ENCODE measurements at regions not wholly inside any gene's neighbourhood (a gene's known extent, or its start where the extent isn't known, plus 50 kb on each side); places are given as distances from the start of the nearest gene placed in this dataset.

DNA sequence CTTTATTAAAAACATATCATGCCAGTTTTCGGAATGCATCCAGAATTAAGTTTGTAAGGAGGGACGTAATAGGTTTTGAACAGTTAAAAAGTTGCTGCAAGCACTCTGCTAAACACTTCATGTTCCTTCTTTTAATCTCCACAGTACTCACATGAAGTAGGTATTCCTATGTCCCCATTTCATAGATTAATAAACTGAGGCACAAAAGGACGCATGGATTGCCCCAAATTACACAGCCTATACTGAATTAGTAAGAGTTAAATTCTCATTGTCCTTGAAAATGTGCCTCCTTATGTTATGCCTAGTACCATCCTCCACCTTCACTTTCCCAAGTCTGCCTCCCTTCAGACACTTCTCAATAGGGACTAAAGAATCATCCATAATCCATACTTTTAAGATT, 358.9 kb upstream of the ATP5MC3 start:
- DNase-seq: no peak

DNA sequence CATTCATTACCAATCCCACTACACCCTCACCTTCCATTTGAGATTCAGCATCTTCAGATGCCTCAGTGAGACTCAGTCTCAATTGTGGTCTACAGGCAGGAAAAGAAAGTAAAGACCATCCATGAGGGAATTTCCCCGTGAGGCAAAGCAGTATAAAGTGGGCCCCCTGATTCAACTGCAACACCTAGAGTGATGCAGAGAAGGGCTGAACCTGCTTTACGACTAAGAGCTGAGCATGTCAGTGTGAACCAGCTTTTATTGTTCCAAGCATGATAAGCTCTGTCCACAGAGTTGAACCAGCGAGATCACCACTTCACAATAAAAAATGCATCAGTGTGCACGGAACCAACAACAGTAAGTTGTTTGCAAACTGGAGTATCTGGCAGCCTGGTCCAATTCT, 357.6 kb upstream of the ATP5MC3 start:
- DNase-seq: no peak

DNA sequence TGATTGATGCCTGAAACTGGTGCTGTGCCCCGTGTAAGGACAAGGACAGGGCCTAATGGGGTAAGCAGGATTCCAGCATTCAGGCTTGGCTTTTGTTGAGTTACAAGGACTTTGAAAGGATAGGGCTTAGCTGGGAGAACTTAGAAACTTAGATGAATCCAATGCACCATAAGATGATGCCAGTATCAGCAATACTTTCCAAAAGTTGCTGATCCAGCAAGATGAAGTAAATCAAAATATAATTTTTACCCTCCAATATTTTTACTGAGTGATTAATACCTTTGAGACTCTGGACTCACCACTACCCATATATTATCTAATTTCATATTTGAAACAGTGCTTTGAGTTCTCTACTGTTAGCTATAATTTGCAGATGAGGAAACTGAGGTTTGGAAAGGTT, 354.5 kb upstream of the ATP5MC3 start:
- DNase-seq: no peak

DNA sequence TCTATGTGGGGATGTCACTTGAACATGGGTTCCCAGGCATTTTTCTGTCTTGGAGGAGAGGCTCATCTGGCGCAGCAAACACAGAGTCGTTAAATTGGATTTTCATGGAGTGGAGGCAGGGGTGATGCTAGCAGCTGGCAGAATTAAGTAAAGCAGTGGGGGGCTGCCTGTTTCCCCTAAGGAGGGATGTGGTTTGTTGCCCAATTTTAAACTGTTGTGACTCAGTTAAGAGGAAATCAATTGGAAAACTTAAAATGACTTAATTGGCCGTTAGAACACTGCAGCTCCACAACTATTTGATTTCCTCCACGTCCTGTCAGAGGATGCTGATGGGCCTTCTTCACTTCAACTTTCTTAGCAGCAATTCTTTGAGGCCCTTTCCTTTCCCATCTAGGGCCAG, 354.1 kb upstream of the ATP5MC3 start:
- DNase-seq: no peak

DNA sequence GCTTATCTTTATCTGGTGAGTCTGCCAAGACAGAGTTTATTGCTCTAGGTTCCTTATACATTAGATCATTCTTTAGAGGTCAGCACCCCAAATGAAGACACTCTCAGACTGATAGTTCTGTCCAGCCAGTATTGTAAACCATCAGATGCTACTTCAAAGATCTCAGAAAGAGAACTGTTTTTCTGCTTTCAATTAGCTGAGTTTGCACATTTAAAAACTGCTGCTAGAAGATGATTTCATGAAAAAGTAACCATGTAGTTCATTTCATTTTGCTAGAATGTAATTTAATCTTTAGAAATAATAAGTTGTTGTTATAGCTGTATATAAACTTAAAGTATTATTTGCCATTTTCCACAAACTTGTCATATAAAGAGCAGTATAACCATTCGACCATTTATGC, 344.5 kb upstream of the ATP5MC3 start:
- no peak for DNase-seq

DNA sequence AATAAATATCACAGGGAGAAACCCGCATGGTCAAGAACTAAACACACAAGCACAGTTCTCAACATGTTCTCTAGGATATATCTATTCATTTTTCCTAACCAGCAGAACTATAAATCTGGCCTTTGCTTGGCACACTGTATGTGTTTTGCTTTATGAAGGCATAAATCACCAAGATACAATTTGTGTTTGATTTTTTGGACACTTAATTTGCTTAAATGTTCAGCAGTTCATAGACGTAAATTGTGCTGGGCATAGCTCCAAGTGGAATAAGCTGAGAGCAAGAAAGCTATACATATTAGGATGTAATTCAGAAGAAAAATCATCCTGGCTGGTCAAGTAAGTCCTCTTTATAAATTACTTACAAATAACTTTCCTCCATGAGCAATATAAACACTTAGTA, 341.5 kb upstream of the ATP5MC3 start:
- DNase-seq: no peak

DNA sequence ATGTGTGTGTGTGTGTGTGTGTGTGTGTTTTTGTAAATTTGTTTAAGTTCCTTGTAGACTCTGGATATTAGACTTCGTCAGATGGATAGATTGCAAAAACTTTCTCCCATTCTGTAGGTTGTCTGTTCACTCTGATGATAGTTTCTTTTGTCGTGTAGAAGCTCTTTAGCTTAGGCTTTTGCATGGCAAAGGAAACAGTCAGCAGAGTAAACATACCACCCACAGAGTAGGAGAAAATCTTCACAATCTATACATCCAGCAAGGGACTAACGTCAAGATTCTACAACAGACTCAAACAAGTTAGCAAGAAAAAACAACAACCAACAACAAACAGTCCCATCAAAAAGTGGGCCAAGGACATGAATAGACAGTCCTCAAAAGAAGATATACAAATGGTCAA, 336.7 kb upstream of the ATP5MC3 start:
- DNase-seq: no peak

DNA sequence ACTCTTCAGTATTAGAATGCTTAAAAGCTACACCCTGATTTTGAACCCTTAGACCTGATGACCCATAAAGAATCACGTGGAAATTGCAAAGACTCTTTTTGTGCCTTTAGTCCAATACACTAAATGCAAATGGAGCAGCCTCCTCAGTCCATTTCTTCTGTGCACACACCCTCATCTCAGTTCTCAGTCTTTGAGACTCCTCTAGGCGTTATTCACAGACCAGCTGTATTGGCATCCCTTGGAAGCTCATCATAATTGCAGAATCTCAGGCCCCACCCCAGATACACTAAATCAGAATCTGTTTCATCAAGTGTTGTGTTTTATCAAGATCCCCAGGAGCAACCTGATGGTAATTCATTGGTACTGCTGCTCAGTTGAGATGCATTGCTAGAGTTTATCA, 335.0 kb upstream of the ATP5MC3 start:
- no peak for DNase-seq

DNA sequence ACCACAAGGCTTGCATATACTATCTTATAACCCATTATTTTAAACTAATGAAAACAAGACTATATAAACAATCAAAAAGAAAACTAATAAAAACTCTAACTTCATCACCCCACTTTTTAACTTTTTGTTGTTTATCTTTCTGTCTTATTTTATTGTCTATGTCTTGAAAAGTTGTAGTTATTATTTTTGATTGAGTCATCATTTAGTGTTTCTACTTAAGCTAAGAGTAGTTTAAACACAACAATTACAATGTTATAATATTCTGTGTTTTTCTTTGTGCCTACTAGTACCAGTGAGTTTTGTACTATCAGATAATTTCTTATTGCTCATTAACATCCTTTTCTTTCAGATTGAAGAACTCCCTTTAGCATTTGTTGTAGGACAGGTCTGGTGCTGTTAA, 318.7 kb upstream of the ATP5MC3 start:
- DNase-seq: no peak

DNA sequence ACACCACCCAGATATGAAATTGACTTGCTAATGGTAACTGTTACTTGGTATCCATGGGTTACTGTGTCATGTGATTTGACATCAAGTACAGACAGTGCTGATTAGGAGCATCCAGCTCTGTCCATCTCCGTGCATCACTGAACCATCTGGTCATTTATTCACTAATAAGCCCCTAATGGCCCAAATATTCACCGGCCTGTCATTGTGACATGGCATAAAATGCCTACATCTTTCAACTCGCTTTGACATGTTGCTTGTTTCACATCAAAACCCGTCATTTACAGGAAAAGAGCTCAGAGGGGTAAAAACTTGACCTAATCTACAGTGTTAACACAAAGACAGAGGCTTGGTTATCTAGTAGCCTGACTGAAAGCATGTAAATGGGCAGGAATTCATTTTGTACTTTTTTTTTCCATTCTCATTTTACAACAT, 308.9 kb upstream of the ATP5MC3 start:
- DNase-seq: no peak

DNA sequence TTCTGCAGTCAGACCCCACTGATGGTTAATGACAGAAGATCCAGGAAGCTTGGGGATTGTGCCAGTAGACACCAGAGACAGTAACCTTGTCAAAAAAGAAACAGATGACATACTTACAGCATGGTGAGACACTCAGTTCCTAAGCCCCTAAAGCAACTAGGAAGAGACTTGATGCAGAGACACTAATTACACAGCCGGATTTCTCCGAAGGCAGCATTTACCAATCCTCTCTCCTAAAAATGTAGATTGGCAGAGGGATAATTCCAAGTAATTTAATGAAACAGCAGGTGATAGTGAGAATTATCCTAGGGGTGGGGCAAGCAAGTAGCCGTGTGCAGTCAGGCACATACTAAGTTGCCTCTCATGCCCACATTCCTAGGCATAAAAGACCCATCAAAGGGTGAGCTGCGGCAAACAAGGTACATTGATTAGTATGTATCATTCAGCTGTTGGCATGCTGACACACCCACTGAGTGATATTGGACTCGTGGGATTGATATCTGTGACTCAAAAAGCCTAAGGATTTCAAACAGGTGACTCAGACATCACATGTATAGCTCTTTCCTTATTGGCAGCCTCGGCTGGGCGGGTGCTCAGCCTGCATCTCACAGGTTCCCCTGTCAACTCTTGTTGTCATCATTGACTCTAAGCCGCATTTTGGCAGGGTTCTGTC, 296.7 kb upstream of the ATP5MC3 start:
- DNase-seq: no peak

DNA sequence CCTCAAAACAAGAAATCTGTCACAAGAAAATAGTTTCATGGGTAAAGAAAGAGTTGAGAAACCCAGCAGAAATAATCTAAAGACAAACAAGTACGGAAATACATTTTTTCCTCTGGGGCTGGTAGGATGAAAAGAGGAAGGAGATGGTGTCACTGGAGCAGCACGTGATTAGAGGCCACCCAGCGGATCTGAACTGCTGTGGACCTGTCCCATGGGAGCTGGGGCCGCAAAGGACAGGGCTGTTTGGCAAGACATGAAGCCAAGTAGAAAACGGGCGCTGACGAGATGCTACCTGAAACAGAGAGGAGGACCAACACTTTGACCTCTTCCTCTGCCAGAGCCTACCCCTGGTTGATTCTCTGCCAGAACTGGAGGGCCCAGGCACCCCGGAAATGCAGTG, 295.4 kb upstream of the ATP5MC3 start:
- no peak for DNase-seq

DNA sequence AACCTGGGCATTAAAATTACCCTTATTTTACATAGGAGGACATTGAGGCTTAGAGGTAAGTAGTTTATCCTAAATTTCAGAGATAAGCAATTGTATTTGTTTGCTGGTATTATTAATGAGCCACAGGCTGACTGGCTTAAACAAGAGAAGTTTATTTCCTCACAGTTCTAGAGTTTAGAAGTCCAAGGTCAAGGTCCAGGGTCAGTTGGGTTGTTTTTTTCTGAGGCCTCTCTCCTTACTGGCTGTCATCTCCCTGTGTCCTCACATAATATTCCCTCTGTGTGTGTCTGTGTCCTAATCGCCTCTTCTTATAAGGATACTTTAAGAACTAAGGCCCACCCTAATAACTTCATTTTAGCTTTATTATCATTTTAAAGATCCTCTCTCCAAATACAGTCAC, 294.9 kb upstream of the ATP5MC3 start:
- no peak for DNase-seq

DNA sequence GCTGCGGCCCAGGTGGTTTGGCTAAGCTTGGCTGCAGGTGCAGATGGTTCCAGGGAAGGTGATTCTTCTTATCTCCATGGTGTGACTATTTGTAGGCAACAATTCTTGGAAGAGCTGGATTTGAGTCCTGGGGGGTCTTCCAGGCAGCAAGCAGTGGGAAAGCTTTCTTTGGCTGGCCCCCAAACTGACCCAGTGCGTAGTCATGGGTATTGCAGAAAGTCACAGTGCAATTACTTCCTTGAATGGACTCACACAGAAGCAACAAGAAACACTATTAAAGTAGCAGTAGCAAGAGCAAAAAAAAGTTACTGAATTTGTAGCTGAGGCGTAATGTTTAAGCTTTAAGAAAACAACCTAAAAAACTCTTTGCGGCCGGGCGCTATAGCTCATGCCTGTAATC, 293.6 kb upstream of the ATP5MC3 start:
- DNase-seq: no peak

DNA sequence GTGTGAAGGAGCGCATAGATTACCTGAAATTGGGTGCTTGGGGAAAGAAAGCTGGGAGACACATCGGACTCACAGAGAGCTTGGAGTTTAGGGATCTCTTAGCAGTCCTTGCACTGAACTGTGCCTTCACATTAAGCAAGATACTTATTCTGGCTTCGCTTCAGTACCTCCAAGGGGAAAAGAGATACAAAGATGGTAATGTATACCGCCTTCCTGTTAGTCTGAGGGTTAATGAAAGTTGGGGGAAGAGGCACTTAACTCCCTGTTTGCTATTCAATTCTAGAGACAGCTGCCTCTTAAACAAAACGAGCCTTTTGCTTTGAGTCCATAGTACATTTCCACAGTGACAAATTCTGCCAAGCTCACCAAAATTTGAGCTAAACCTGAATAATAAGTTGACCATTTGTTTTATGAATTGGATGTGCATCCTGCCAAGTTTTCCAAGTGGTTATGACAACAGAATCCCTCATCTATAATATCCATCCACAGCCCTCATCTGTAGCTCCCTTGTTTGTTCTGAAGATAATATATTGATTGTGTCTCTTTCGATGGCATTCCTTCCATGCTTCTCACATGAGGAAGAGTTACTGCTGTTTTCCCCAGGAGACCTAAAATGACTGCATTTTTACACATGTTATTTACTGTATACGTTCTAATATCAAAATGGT, 287.1 kb upstream of the ATP5MC3 start:
- DNase-seq: no peak

DNA sequence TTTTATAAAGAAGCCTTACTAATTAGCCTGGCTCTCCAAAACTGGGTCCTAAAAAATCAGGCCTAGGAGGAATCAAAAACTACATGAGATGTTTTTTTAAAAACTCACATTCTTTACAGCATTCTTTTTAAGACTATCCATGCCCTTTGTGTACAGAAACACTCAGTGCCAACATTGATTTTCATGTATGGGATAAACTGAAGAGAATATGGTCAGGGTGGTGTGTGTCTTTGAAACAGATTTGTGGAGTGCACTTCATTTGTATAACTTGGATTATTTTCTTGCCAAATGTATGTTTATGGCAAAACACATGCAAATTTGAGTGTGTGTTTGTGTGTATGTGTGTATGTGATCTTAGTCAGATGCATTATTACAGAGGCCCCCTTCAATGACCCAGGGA, 283.6 kb upstream of the ATP5MC3 start:
- DNase-seq: no peak

DNA sequence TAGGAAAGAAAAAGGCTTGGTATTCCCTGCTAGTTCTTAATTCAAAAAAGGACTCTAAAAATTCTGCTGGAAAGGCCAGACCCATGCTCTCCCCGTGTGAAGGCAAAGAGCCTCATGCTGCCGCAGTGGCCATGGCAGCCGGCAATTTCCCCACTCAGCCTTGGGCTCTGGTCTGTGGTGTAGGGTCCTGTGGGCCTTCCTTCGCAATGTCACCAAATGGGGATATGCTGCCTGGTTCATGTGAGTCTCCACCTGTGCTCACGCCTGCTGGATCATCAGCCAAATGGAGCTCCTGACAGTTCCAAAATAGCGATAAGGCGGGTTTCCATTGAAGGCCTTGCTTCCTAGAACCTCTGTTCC, 282.8 kb upstream of the ATP5MC3 start:
- no peak for DNase-seq

DNA sequence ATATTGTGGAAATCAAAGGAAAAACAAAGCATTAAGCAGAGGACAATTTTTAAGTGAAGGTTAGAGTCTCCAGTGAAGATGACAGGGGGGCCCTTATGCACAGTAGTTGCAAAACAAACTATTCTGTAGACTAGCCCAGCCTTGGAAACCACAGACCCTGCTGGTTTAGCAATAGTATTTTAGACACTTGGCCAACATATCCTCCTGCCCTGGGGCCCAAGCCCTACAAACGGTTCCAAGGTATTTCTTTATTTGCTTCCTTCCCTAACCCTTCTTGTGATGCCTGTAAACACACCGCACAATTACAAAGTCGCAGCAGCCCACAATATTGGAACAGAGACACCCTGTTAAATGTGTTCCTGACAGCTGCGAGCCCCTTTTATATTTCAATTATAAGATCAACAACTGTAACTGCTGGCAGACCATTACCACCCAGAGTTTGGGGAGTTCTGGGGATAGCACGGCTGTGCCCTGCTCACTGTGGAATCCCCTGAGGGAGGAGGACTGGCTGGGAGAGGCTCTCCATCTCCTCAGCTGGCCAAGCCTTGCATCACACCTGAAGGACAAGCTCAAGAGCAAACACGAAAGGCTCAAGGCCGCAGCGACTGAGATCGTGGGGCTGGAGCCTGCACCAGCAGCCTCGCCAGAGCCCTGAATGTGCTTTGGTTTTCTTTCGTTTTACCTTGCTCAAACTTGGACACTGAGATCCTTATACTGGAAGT, 282.2 kb upstream of the ATP5MC3 start:
- no peak for DNase-seq

DNA sequence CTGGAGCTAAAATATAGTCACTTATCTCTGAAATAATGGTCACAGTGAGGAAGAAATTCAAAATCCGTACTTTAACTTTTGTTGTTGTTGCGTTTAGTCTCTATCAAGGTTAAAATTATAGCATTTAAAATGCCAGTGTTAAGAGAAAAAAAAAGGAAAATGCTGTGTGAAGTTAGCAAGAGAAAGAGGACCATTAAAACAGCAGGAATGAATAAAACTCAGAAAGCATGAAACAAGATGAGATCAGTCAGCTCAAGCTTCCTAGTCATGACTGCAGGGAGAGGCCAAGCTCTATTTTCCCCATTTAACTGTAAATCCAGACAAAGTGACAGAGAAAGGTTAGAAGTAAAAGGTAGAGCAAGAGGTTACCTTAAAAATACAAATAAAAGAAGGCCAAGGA, 281.7 kb upstream of the ATP5MC3 start:
- no peak for DNase-seq

DNA sequence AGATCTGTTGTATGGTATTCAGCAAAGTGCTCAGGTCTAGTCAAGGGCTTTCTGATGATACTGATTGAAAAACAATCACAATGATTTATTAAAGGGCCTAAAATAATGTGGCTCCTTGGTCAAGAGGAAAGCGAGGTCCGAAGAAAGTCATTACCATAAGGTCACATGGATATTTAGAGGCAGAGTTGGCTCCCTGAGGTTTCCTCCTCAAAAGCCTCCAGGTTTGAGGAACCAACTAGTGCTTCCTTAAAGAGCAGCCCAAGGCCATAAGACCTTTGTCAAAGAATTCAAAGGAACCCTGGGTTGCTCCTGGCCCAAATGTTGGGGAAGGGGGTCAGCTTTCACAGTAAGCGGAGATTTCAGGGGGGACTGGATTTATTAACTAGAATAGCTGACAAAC, 280.7 kb upstream of the ATP5MC3 start:
- DNase-seq: no peak

DNA sequence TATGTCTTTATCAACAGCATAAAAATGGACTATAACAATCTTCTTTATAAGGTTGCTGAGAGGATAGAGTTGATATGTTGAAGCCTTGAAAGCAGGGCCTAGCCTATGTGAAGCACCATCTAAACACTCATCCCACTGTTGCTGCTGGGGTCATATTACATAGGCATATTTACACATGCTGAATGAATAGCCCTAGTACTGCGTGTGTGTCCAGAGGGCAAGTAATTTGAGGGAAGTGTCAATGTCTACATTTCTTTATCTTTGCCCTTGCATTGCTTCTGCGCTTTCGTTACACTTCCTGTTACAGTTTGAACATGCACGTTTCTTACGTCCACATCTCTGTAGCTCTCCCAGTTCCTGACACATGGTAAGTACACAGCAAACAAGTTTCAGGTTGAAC, 280.3 kb upstream of the ATP5MC3 start:
- DNase-seq: no peak

DNA sequence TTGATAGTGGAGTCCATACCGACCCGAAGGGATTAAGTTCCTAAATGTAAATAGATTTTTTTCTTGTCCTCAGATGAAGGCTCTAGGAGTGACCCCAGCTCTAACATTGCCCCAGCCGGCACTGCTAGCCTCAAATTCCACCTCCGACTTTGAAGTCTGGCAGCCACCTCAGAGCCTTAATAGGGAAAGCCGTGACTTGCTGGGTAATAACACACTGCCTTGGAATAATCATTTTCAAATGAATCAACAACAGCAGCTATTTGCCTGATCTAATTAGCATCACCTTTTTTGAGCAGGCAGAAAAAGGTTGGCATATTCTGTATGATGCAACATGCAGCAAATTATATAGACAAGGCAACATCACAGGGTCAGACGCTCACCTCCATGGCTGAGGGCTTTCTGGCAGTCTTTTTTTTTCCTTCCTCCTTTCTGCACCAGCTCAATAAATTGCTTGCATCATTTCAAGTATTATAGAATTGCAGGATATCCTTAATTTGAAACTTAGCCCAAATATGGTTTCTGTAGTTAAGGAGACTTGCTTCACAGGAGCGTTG, 276.5 kb upstream of the ATP5MC3 start:
- no peak for DNase-seq

DNA sequence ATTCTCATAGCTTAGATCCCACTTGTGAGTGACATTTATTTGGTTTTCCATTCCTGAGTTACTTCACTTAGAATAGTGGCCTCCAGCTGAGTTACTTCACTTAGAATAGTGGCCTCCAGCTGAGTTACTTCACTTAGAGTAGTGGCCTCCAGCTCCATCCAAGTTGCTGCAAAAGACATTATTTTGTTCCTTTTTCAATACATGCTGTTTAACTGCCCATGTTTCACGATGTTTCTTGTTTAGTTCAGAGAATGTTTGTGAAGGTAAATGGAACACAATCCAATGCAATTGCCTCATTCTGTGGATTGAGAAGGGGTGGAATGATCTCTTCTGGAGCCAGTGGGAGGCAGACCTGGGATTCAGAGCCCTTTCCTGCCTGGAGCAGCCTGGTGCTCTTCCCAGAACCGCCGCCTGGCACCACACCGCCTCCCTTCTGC, 273.5 kb upstream of the ATP5MC3 start:
- DNase-seq: no peak
